ENCODE measurements at regions not wholly inside any gene's neighbourhood (a gene's known extent, or its start where the extent isn't known, plus 50 kb on each side); places are given as distances from the start of the nearest gene placed in this dataset.

DNA sequence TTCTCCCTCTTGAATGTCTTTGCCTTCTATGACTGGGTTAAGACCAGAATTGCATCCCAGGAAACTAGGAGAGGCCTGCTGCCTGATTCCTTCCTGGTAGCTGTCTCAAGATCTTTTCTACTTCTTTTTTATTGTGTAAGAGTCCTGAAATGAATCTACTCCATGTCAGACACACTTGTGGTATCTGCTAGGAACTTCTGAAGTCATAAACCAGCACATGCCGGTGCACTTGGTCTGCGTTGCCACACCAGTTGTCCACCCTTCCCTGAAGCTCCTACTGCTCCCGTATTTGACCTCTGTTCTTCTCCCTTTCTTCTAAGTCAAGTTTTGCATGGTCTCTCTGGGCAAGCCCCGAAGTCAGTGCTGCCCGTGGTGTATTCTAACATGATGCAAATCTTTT, 644.2 kb downstream of the ETS1 start:
- TF ChIP-seq POLR2A (IDR thresholded peaks at IDR 0.05; ENCODE audit: low read depth, low read length) (no peak), PAX5 (IDR thresholded peaks at IDR 0.05; ENCODE audit: insufficient read depth, low read length, severe bottlenecking) (no peak)

Data from GM12891 (cell line).